Vagina (tissue), 2 donors: ENCODE measurements at regions not wholly inside any gene's neighbourhood (a gene's known extent, or its start where the extent isn't known, plus 50 kb on each side); places are given as distances from the start of the nearest gene placed in this dataset.

Source experiments
- POLR2A ChIP-seq, 2 donors: fragments of 450-650 bp; IDR thresholded peaks; one replicate each; pipeline ENCODE4 v1.6.1; 2017; ENCODE audit warnings: antibody characterized with exemption in 2 of 2, mild to moderate bottlenecking in 2 of 2, moderate library complexity in 2 of 2
- TF ChIP-seq, protein P1 (sequence below), 3 experiments: fragments of 450-650 bp in 2 of 3; fragments of 200-600 bp in 1 of 3; sonication (generic) in 1 of 3; IDR thresholded peaks; one replicate each; pipeline ENCODE4 v1.5.1; 2017 to 2019; ENCODE audit warnings: antibody characterized with exemption in 3 of 3, mild to moderate bottlenecking in 2 of 3, moderate library complexity in 2 of 3

DNA sequence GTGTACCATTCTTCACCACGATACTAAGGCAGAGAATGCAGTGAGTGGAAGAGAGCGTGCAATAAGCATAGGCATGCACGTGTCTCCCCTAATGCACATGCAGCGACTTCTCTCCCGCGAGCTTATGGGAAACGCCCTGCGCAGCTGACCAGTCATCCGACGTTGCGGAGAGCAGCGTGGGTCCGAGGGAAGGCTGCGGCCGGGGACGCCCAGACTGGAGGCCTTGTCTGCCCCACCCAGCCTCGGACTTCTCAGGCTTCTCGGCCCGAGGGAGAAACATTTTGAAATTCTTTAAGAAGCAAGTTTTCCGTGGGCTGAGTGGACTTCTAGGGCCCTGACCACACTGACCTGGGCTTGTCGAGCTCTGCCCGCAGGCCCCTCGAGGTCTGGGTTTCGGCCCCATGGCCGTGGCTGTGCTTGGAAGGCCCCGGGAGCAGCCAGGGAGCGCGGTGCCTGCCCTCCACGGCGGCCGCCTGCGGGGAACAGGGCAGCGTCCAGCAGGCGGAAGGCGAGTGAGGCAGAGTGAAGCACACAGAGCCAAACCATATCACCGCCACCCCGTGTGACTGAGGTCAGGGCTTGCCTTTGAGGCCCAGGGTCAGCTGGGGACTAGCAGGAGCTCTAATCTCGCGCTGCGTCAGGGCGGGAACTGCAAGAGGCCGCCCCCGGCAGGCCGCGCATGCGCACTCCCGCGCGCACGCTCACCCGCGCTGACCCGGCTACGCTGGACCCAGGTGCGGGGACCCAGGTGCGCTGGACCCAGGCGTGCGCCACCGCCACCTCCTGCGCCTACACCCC, 60.0 kb upstream of the IRX1 start:
- TF ChIP-seq, protein P1, sequence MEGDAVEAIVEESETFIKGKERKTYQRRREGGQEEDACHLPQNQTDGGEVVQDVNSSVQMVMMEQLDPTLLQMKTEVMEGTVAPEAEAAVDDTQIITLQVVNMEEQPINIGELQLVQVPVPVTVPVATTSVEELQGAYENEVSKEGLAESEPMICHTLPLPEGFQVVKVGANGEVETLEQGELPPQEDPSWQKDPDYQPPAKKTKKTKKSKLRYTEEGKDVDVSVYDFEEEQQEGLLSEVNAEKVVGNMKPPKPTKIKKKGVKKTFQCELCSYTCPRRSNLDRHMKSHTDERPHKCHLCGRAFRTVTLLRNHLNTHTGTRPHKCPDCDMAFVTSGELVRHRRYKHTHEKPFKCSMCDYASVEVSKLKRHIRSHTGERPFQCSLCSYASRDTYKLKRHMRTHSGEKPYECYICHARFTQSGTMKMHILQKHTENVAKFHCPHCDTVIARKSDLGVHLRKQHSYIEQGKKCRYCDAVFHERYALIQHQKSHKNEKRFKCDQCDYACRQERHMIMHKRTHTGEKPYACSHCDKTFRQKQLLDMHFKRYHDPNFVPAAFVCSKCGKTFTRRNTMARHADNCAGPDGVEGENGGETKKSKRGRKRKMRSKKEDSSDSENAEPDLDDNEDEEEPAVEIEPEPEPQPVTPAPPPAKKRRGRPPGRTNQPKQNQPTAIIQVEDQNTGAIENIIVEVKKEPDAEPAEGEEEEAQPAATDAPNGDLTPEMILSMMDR (IDR thresholded peaks at IDR 0.05): no peak
- no peak for TF ChIP-seq POLR2A (IDR thresholded peaks at IDR 0.05)
